ENCODE measurements at regions not wholly inside any gene's neighbourhood (a gene's known extent, or its start where the extent isn't known, plus 50 kb on each side); places are given as distances from the start of the nearest gene placed in this dataset.
"Not testable (repeated sequence)": the region's sequence is repeated elsewhere in the genome, so short reads cannot be mapped to it uniquely, and the experiment has no call there.

GRCh38 chr10:29209830-29210229 is 79.0 kb upstream of the LYZL1 start:
- no peak for DNase-seq (ENCODE audit: low read depth)

- DNase-seq (ENCODE audit: low read depth), result no peak
Measured at GRCh38 chr10:29210266-29210868, 78.5 kb upstream of the LYZL1 start.

DNA sequence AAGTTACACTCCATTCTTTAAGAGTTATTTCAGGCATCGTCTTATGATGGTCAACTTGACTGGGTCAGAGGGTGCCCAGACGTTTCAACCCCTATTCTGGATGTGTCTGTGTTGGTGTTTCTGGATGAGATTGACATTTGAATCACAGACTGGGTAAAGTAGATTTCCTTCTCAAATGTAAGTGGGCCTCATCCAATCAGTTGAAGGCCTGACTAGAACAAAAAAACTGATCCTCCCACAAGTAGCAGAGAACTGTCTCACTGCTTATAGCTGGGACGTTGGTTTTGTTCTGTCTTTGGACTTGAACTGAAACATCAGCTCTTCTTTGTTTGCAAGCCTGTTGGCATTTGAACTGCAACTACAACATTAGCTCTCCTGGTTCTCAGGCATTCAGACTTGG is 76.3 kb upstream of the LYZL1 start:
- DNase-seq (ENCODE audit: low read depth), result no peak

DNA sequence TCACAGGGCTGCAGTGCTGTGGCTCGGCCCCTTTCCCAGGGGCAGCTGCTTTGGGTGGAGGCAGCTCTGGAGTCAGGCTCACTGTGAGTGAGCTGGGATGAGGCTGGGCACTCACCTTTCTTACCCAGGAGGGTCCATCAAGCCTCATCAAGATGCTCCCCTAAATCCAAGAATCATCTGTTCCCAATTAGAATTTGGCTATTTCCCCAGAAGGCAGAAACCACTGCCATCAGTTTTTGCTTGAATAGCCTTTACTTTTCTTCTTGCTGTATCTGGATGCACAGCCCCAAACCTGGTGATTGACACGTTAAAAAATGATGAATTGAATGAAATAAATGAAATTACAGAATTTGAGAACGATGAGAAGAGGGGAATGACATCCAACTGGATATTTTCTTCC is 74.3 kb upstream of the LYZL1 start:
- DNase-seq (ENCODE audit: low read depth), result no peak

DNA sequence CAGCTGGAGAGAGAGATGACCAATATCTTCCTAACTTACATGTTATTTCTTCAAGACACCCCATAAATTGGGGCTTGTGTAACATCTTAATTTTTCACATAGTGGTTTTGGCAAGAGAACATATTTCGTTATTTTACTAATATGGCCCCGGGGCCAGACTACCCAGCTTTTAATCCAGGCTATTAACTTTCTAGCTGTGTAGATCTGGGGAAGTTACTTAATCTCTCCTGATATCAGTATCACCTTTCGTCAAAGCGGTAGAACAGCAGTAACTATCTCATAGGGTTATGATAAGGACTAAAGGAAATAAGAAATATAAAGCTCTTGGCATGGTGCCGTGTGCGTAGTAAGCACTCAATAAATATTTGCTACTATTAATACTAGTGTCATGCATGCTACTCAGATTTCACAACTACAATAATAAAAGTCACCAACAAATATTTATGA is 71.6 kb upstream of the LYZL1 start:
- no peak for DNase-seq (ENCODE audit: low read depth)

- no peak for DNase-seq (ENCODE audit: low read depth)
Measured at GRCh38 chr10:29223326-29223725, 65.5 kb upstream of the LYZL1 start.

DNA sequence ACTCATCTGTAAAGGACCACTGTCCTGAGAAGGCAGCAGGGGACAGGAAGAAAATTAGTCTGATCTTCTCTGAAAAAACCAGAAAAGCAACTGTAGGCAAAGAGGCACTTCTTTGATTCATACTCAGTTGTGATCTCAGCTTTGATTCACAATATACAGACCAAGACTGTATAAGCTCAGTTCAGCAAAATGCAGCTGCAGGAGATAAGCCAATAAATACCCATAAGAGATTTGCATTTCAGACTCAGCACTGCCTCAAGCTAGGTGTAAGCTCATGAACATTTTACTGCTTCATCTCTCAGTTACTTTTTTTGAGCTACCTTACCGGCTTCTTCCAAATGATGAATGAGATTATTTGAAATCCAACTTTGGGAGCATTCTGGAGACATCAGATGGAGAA is 64.2 kb upstream of the LYZL1 start:
- no peak for DNase-seq (ENCODE audit: low read depth)

DNA sequence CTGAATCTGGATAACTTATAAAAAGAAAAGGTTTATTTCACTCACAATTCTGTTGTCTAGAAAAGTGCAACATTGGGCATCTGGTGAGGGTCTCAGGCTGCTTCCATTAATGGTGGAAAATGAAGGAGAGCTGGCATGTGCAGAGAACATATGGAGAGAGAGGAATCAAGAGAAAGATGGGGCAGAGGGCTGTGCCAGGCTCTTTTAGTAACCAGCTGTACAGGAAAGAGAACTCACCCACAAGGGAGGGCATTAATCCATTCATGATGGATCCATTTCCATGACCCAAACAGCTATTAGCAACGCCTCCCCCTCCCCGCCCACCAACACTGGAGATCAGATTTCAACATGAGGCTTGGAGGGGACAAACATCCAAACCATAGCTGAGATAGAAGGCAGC is 61.7 kb upstream of the LYZL1 start:
- no peak for DNase-seq (ENCODE audit: low read depth)

GRCh38 chr10:29228562-29228961 is 60.3 kb upstream of the LYZL1 start:
- no peak for DNase-seq (ENCODE audit: low read depth)

GRCh38 chr10:29229258-29229705 is 59.6 kb upstream of the LYZL1 start:
- no peak for DNase-seq (ENCODE audit: low read depth)

GRCh38 chr10:29236910-29237309 is 52.0 kb upstream of the LYZL1 start:
- not testable (repeated sequence) for DNase-seq (ENCODE audit: low read depth)

DNA sequence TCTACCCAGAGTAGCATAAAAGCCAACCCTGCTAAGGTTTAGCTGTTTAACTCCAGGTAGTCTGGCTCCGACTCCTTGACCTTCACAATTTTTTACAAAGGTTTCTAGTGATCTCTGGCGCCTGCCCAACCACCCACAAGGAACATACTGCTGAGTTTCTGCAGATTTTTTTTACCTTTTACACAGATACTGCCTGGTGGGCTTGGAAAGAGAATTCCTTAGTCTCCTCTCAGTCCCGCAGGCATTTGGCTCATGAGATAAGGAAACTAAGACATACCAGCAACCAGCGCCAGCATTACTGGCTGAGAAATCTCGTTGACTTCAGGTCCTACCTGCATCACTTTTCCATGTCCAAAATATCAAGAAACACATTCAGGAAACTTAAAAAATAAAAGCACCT is 51.1 kb upstream of the LYZL1 start:
- no peak for DNase-seq (ENCODE audit: low read depth)

DNA sequence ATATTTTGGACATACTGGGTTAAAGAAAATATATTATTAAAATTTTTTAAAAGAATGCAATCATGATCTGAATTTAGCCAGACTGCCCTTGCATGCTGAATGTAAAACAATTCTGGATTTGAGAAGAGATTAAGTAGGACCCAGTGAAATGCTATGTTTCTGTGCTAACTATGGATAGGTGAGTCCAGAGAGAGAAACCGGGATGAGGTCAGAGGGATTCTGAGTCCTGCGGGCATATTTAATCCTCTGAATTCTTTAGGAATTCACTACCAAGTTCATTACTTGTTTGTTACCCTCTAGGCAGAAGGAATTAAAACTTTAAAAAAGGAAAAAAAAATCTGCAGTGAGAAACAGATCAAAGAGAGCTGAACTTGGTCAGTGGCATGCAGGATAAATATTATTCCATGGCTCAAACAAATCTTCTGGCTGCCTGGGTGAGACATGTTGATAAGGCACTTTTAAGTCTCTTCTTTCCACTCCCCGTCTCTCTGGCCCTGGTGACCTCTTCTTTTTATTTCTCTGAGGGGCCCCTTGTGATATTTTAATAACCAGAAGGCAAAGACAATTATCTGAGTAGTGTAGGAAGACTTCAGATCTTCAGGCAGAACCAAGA is 50.2 kb upstream of the LYZL1 start:
- no peak for DNase-seq (ENCODE audit: low read depth)

Data from HS-5 (cell line).